Gastrocnemius medialis (tissue), 4 donors: ENCODE measurements at regions not wholly inside any gene's neighbourhood (a gene's known extent, or its start where the extent isn't known, plus 50 kb on each side); places are given as distances from the start of the nearest gene placed in this dataset.

Experiments
- POLR2A ChIP-seq, 2 donors: fragments of 450-650 bp; IDR thresholded peaks; one replicate each; pipeline ENCODE4 v1.6.1; 2017; ENCODE audit warnings: antibody characterized with exemption in 2 of 2, mild to moderate bottlenecking in 2 of 2, moderate library complexity in 2 of 2
- TF ChIP-seq, protein P1 (sequence below), 5 experiments: fragments of 450-650 bp in 3 of 5; fragments of 200-600 bp in 2 of 5; sonication (generic) in 2 of 5; IDR thresholded peaks in 4 of 5; conservative IDR thresholded peaks in 1 of 5; 1 replicate in 4 of 5; 2 replicates in 1 of 5; pipeline ENCODE4 v1.5.1; 2016 to 2019; ENCODE audit warnings: antibody characterized with exemption in 5 of 5, mild to moderate bottlenecking in 3 of 5, moderate library complexity in 3 of 5

DNA sequence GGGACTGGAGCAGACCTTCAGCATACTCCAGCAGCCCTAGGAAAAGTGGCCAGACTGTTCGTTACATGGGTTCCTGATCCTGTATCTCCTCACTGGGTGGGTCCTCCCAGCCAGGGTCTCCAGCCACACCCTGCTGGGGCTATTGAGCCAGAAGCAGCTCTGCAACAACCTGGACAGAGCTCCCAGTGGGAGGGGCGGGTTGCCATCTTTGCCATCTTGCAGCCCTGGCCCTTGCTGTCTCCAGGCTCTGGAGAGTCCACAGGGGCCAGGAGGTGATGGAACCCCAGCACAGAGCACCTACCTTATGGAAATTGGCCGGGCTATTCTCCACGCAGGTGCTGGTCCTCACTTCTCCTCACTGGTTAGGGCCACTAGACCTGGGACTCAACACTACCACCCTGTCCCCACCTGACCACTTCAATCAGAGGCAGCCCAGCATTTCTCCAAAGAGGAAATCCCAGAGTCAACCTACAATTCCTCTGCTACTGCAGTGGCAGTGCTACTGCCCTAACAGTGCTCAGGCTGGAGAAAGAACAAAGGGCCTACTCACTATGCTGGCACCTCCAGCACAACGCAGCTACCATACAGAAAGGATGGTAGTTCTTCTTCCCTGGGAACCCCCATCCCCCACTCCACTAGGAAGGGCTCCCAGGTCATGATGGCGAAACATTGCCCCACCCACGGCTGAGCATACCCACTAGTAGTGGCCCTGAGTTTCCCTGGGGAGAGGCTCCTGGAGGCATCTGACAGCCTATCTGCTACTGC is 290.2 kb upstream of the NCAM1 start:
- TF ChIP-seq, protein P1, sequence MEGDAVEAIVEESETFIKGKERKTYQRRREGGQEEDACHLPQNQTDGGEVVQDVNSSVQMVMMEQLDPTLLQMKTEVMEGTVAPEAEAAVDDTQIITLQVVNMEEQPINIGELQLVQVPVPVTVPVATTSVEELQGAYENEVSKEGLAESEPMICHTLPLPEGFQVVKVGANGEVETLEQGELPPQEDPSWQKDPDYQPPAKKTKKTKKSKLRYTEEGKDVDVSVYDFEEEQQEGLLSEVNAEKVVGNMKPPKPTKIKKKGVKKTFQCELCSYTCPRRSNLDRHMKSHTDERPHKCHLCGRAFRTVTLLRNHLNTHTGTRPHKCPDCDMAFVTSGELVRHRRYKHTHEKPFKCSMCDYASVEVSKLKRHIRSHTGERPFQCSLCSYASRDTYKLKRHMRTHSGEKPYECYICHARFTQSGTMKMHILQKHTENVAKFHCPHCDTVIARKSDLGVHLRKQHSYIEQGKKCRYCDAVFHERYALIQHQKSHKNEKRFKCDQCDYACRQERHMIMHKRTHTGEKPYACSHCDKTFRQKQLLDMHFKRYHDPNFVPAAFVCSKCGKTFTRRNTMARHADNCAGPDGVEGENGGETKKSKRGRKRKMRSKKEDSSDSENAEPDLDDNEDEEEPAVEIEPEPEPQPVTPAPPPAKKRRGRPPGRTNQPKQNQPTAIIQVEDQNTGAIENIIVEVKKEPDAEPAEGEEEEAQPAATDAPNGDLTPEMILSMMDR (IDR thresholded peaks at IDR 0.05 in 4 of 5, conservative IDR thresholded peaks at IDR 0.05 in 1 of 5), result no peak
- TF ChIP-seq POLR2A (IDR thresholded peaks at IDR 0.05), result no peak
